GM12891 (cell line): ENCODE measurements at regions not wholly inside any gene's neighbourhood (a gene's known extent, or its start where the extent isn't known, plus 50 kb on each side); places are given as distances from the start of the nearest gene placed in this dataset.

ENCODE experiments used
- POLR2A ChIP-seq: IDR thresholded peaks from 2 replicates; pipeline ENCODE4 v1.6.1; 2011; ENCODE audit warnings: low read depth, low read length, control low read depth
- POU2F2 ChIP-seq: IDR thresholded peaks from 2 replicates; pipeline ENCODE4 v1.6.1; 2011; ENCODE audit warnings: low read depth, mild to moderate bottlenecking, control low read depth, low read length, moderate library complexity

- no peak for TF ChIP-seq POLR2A
- no peak for TF ChIP-seq POU2F2
These were observed 88.9 kb upstream of the IGLL5 start for GRCh38 chr22:22798716-22799115.
